GM18519 (cell line): ENCODE measurements at regions not wholly inside any gene's neighbourhood (a gene's known extent, or its start where the extent isn't known, plus 50 kb on each side); places are given as distances from the start of the nearest gene placed in this dataset.

Source experiments
- ATAC-seq: cut with Tn5 transposase; IDR thresholded peaks from one replicate; pipeline ENCODE4 v1.9.1; 2021; ENCODE audit warnings: mild to moderate bottlenecking, moderate library complexity; ENCODE audit not compliant: unreplicated experiment, low FRiP score

- ATAC-seq: no peak
Measured at GRCh38 chr2:82697231-82697630, 1761.8 kb downstream of the SUCLG1 start.

- no peak for ATAC-seq
Measured at GRCh38 chr2:82694431-82694830, 1764.6 kb downstream of the SUCLG1 start.

- no peak for ATAC-seq
Measured at GRCh38 chr2:82690757-82691411, 1768.2 kb downstream of the SUCLG1 start.

- ATAC-seq: no peak
Measured at GRCh38 chr2:82675186-82675585, 1783.9 kb downstream of the SUCLG1 start.

- ATAC-seq: no peak
Measured at GRCh38 chr2:82674652-82675051, 1784.4 kb downstream of the SUCLG1 start.

- no peak for ATAC-seq
Measured at GRCh38 chr2:82667491-82667890, 1791.6 kb downstream of the SUCLG1 start.

GRCh38 chr2:82665691-82666090 is 1793.4 kb downstream of the SUCLG1 start:
- no peak for ATAC-seq

GRCh38 chr2:82657106-82657505 is 1802.0 kb downstream of the SUCLG1 start:
- ATAC-seq: no peak

GRCh38 chr2:82656420-82656819 is 1802.7 kb downstream of the SUCLG1 start:
- no peak for ATAC-seq

GRCh38 chr2:82652117-82652516 is 1807.0 kb downstream of the SUCLG1 start:
- no peak for ATAC-seq

GRCh38 chr2:82650038-82650437 is 1809.0 kb downstream of the SUCLG1 start:
- ATAC-seq: no peak

GRCh38 chr2:82641598-82642180 is 1817.4 kb downstream of the SUCLG1 start:
- no peak for ATAC-seq

GRCh38 chr2:82636402-82637020 is 1822.6 kb downstream of the SUCLG1 start:
- no peak for ATAC-seq

GRCh38 chr2:82599021-82599420 is 1860.1 kb downstream of the SUCLG1 start:
- no peak for ATAC-seq

GRCh38 chr2:82596581-82596980 is 1862.5 kb downstream of the SUCLG1 start:
- ATAC-seq: no peak

GRCh38 chr2:82591718-82592117 is 1867.4 kb downstream of the SUCLG1 start:
- ATAC-seq: no peak

GRCh38 chr2:82576656-82577055 is 1882.4 kb downstream of the SUCLG1 start:
- ATAC-seq: no peak

- no peak for ATAC-seq
Measured at GRCh38 chr2:82539280-82539621, 1919.8 kb downstream of the SUCLG1 start.

GRCh38 chr2:82538590-82539279 is 1920.3 kb downstream of the SUCLG1 start:
- no peak for ATAC-seq

GRCh38 chr2:82528288-82528687 is 1930.8 kb downstream of the SUCLG1 start:
- no peak for ATAC-seq

- ATAC-seq: no peak
Measured at GRCh38 chr2:82527124-82527523, 1932.0 kb downstream of the SUCLG1 start.

- no peak for ATAC-seq
Measured at GRCh38 chr2:82526277-82526676, 1932.8 kb downstream of the SUCLG1 start.
